Panc1 (cell line): ENCODE measurements at regions not wholly inside any gene's neighbourhood (a gene's known extent, or its start where the extent isn't known, plus 50 kb on each side); places are given as distances from the start of the nearest gene placed in this dataset.

Experiments
- ATAC-seq: fragments of 200-7000 bp; cut with Tn5 transposase; 2 replicates; pipeline ENCODE4 v1.9.1; 2020; ENCODE audit warnings: mild to moderate bottlenecking, moderate library complexity
- BruUV-seq: library from RNA; stranded (reverse); fragments of 400-500 nt; replicated peaks from 2 replicates; lab custom pipeline; 2021; lab: Mats Ljungman, UMichigan
- CTCF ChIA-PET: fragments of 300-600 bp; sonication (Branson Sonifier 250); formaldehyde crosslinking; loops from one replicate; lab custom pipeline; 2022; ENCODE audit warnings: antibody characterized with exemption; lab: Charles Lee
- POLR2A ChIA-PET: fragments of 300-600 bp; sonication (Branson Sonifier 250); formaldehyde crosslinking; loops from one replicate; lab custom pipeline; 2022; ENCODE audit warnings: antibody characterized with exemption; lab: Charles Lee
- DNase-seq: peaks from one replicate; pipeline ENCODE4 v3.0.0-alpha.2; 2010; ENCODE audit warnings: low read depth, low spot score
- H3K27ac ChIP-seq: 2 replicates; pipeline ENCODE4 v1.5.1; 2011; ENCODE audit warnings: mild to moderate bottlenecking, low read length, inconsistent platforms
- H3K27me3 ChIP-seq: fragments of 200-500 bp; sonication (Bioruptor generic); 2 replicates; pipeline ENCODE4 v1.6.0; 2014; ENCODE audit warnings: low read length, inconsistent platforms; ENCODE audit not compliant: control insufficient read depth, insufficient read depth
- H3K36me3 ChIP-seq: fragments of 200-500 bp; sonication (Bioruptor generic); 2 replicates; pipeline ENCODE4 v1.5.1; 2014; ENCODE audit warnings: inconsistent platforms, mild to moderate bottlenecking, low read length, moderate library complexity; ENCODE audit not compliant: control insufficient read depth, insufficient read depth
- H3K4me1 ChIP-seq: 2 replicates; pipeline ENCODE4 v1.5.1; 2011; ENCODE audit warnings: inconsistent platforms, mild to moderate bottlenecking, low read length, moderate library complexity; ENCODE audit not compliant: control insufficient read depth, insufficient read depth
- H3K4me3 ChIP-seq, 2 experiments: 2 replicates each; pipeline ENCODE4 v1.5.1; 2011 to 2012; ENCODE audit warnings: low read depth in 2 of 2, low read length in 2 of 2, mild to moderate bottlenecking in 2 of 2, inconsistent platforms in 1 of 2, moderate library complexity in 1 of 2
- H3K9me3 ChIP-seq: fragments of 200-500 bp; sonication (Bioruptor generic); 2 replicates; pipeline ENCODE4 v1.5.1; 2014; ENCODE audit warnings: low read depth, mild to moderate bottlenecking, inconsistent platforms, low read length, moderate library complexity; ENCODE audit not compliant: control insufficient read depth, insufficient read depth
- POLR2AphosphoS5 ChIP-seq: IDR thresholded peaks from 2 replicates; pipeline ENCODE4 v1.6.1; 2012; ENCODE audit warnings: mild to moderate bottlenecking, low read depth, low read length, moderate library complexity
- SIN3A ChIP-seq: IDR thresholded peaks from 2 replicates; pipeline ENCODE4 v1.6.1; 2012; ENCODE audit warnings: low read depth, mild to moderate bottlenecking, low read length, moderate library complexity, borderline replicate concordance; ENCODE audit not compliant: insufficient read depth
- TCF7L2 ChIP-seq: IDR thresholded peaks from 2 replicates; pipeline ENCODE4 v1.6.1; 2011; ENCODE audit warnings: mild to moderate bottlenecking, low read depth, low read length, inconsistent platforms
- in situ Hi-C: cut with HindIII; loops from 2 replicates; pipeline ENCODE4 v1.10.0; 2016; ENCODE audit warnings: low sequenced_read_pairs, low pct_unique_long_range_greater_than_20kb
- intact Hi-C: fragments of 100-400 bp; cut with micrococcal nuclease; formaldehyde crosslinking; loops from one replicate; pipeline ENCODE4 v1.10.0; 2022; ENCODE audit not compliant: unreplicated experiment
- TF ChIP-seq, protein P1 (sequence below), 2 experiments: IDR thresholded peaks; 2 replicates each; pipeline ENCODE4 v1.6.1; 2011 to 2012; ENCODE audit warnings: low read depth in 2 of 2, control low read depth in 1 of 2, low read length in 1 of 2, mild to moderate bottlenecking in 1 of 2, moderate library complexity in 1 of 2; ENCODE audit not compliant: insufficient read depth in 1 of 2
- TF ChIP-seq, protein P2 (sequence below): fragments of 450-650 bp; IDR thresholded peaks from 2 replicates; pipeline ENCODE4 v1.5.1; 2017; ENCODE audit warnings: mild to moderate bottlenecking

DNA sequence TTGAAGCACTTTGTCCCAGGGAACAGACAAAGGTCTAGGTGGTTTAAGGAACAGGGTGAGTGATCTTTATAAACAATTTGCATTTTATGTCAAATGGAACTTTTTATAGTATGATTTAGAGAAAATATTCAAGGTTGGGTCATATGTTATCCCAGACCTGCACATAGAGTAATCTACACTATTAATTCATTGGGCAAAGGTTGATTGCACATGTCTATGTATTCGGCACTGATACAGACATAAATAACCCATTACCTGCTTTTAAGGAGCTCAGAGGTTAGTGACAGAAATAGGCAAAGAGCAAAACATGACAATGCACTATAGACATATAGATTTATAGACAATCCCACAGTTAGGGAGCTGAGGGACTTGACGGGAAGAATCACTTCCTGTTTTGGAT, 141.5 kb upstream of the UBASH3B start:
- intact Hi-C loops: no loop called here
- H3K27me3 ChIP-seq: peaks cover 21% of the 10 kb centered on the region
- no peaks in the 10 kb centered on the region for H3K36me3 ChIP-seq
- ATAC-seq: no peak
- no peaks in the 10 kb centered on the region for H3K9me3 ChIP-seq
- in situ Hi-C loops: no loop called here
- POLR2A ChIA-PET: no interaction called here
- BruUV-seq: no TSS peak
- H3K4me1 ChIP-seq: no peaks in the 10 kb centered on the region
- H3K4me3 ChIP-seq: no peak overlapping the region
- no peak overlapping the region for H3K27ac ChIP-seq
- TF ChIP-seq TCF7L2 (no peak), POLR2AphosphoS5 (no peak), SIN3A (no peak)
- TF ChIP-seq, protein P1, sequence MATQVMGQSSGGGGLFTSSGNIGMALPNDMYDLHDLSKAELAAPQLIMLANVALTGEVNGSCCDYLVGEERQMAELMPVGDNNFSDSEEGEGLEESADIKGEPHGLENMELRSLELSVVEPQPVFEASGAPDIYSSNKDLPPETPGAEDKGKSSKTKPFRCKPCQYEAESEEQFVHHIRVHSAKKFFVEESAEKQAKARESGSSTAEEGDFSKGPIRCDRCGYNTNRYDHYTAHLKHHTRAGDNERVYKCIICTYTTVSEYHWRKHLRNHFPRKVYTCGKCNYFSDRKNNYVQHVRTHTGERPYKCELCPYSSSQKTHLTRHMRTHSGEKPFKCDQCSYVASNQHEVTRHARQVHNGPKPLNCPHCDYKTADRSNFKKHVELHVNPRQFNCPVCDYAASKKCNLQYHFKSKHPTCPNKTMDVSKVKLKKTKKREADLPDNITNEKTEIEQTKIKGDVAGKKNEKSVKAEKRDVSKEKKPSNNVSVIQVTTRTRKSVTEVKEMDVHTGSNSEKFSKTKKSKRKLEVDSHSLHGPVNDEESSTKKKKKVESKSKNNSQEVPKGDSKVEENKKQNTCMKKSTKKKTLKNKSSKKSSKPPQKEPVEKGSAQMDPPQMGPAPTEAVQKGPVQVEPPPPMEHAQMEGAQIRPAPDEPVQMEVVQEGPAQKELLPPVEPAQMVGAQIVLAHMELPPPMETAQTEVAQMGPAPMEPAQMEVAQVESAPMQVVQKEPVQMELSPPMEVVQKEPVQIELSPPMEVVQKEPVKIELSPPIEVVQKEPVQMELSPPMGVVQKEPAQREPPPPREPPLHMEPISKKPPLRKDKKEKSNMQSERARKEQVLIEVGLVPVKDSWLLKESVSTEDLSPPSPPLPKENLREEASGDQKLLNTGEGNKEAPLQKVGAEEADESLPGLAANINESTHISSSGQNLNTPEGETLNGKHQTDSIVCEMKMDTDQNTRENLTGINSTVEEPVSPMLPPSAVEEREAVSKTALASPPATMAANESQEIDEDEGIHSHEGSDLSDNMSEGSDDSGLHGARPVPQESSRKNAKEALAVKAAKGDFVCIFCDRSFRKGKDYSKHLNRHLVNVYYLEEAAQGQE (IDR thresholded peaks at IDR 0.05; ENCODE audit: insufficient read depth in 1 of 2, low read depth in 2 of 2, low read length in 1 of 2): no peak
- TF ChIP-seq, protein P2, sequence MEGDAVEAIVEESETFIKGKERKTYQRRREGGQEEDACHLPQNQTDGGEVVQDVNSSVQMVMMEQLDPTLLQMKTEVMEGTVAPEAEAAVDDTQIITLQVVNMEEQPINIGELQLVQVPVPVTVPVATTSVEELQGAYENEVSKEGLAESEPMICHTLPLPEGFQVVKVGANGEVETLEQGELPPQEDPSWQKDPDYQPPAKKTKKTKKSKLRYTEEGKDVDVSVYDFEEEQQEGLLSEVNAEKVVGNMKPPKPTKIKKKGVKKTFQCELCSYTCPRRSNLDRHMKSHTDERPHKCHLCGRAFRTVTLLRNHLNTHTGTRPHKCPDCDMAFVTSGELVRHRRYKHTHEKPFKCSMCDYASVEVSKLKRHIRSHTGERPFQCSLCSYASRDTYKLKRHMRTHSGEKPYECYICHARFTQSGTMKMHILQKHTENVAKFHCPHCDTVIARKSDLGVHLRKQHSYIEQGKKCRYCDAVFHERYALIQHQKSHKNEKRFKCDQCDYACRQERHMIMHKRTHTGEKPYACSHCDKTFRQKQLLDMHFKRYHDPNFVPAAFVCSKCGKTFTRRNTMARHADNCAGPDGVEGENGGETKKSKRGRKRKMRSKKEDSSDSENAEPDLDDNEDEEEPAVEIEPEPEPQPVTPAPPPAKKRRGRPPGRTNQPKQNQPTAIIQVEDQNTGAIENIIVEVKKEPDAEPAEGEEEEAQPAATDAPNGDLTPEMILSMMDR: no peak
- DNase-seq: no peak
- CTCF ChIA-PET: no interaction called here

DNA sequence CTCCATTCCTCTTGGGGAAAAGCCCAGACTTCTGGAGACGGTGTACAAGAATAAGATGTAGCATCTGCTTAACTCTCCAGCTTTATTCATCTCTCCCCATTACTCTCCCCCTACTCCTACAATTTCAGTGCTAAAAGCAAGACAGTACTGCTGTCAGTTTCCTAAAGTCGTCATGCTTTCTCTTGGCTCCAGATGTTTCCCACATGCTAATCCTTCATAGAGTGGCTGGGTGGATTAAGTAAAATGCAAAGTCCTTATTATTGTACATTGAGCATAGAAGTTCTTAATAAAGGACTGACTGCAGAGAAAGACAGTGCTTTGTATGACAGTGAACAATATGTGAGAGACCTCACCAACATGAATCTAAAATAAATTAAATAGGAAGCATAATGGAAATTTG, 142.2 kb upstream of the UBASH3B start:
- Histone ChIP-seq H3K27me3 (peaks cover 25% of the 10 kb centered on the region), H3K9me3 (no peaks in the 10 kb centered on the region), H3K27ac (no peak overlapping the region), H3K4me1 (no peaks in the 10 kb centered on the region), H3K4me3 (no peak overlapping the region), H3K36me3 (no peaks in the 10 kb centered on the region)
- POLR2A ChIA-PET: no interaction called here
- ATAC-seq: no peak
- DNase-seq: no peak
- in situ Hi-C loops (no loop called here), intact Hi-C loops (no loop called here)
- BruUV-seq: no TSS peak
- CTCF ChIA-PET: interaction anchor here (0.6 kb wide), 1 partner anchor 109 kb away, joined by 14 read pairs; no protein-coding TSS in a partner anchor
- TF ChIP-seq POLR2AphosphoS5 (no peak), TCF7L2 (no peak), SIN3A (no peak)
- TF ChIP-seq, protein P2: no peak
- TF ChIP-seq, protein P1 (IDR thresholded peaks at IDR 0.05; ENCODE audit: insufficient read depth in 1 of 2, low read depth in 2 of 2, low read length in 1 of 2): no peak
